Activated naive CD4-positive, alpha-beta T cell treated with anti-CD3 and anti-CD28 coated beads, Interleukin-2, amount 10 ng/mL, durations not matched to agents 7 days and 5 days (primary cell): ENCODE measurements at regions not wholly inside any gene's neighbourhood (a gene's known extent, or its start where the extent isn't known, plus 50 kb on each side); places are given as distances from the start of the nearest gene placed in this dataset.

Experiments used
- CTCF ChIA-PET: fragments of 350-600 bp; sonication (Branson Sonifier 250); formaldehyde crosslinking; loops from one replicate; lab custom pipeline; 2021; ENCODE audit warnings: antibody characterized with exemption; lab: Charles Lee
- DNase-seq: peaks from one replicate; pipeline ENCODE4 v3.0.0-alpha.2; 2020
- H3K27ac Mint-ChIP-seq: one replicate; pipeline ENCODE4 v1.8.0; 2021; ENCODE audit warnings: mild to moderate bottlenecking, moderate library complexity, mixed read lengths
- H3K27me3 Mint-ChIP-seq: one replicate; pipeline ENCODE4 v1.8.0; 2021; ENCODE audit warnings: mild to moderate bottlenecking, mixed read lengths
- H3K36me3 Mint-ChIP-seq: one replicate; pipeline ENCODE4 v1.8.0; 2021; ENCODE audit warnings: mixed read lengths
- H3K4me1 Mint-ChIP-seq: one replicate; pipeline ENCODE4 v1.8.0; 2021; ENCODE audit warnings: mixed read lengths
- H3K4me3 Mint-ChIP-seq: one replicate; pipeline ENCODE4 v1.8.0; 2021; ENCODE audit warnings: mild to moderate bottlenecking, moderate library complexity, mixed read lengths
- H3K9me3 Mint-ChIP-seq: one replicate; pipeline ENCODE4 v1.8.0; 2021; ENCODE audit warnings: mixed read lengths

GRCh38 chr9:23413541-23413940 is 412.5 kb downstream of the ELAVL2 start:
- Mint-ChIP-seq H3K27ac (no peak overlapping the region), H3K27me3 (no peaks in the 10 kb centered on the region), H3K4me3 (no peak overlapping the region), H3K4me1 (no peaks in the 10 kb centered on the region), H3K9me3 (peaks cover 5% of the 10 kb centered on the region), H3K36me3 (no peaks in the 10 kb centered on the region)
- CTCF ChIA-PET: no interaction called here
- no peak for DNase-seq

GRCh38 chr9:23423999-23424398 is 402.0 kb downstream of the ELAVL2 start:
- Mint-ChIP-seq H3K27ac (no peak overlapping the region), H3K9me3 (peaks cover 7% of the 10 kb centered on the region), H3K4me1 (no peaks in the 10 kb centered on the region), H3K36me3 (no peaks in the 10 kb centered on the region), H3K27me3 (no peaks in the 10 kb centered on the region), H3K4me3 (no peak overlapping the region)
- DNase-seq: no peak
- CTCF ChIA-PET: no interaction called here

- no peaks in the 10 kb centered on the region for H3K36me3 Mint-ChIP-seq
- peaks cover 5% of the 10 kb centered on the region for H3K9me3 Mint-ChIP-seq
- no peak overlapping the region for H3K27ac Mint-ChIP-seq
- no peak overlapping the region for H3K4me3 Mint-ChIP-seq
- no peaks in the 10 kb centered on the region for H3K4me1 Mint-ChIP-seq
- no peak for DNase-seq
- CTCF ChIA-PET: no interaction called here
- H3K27me3 Mint-ChIP-seq: no peaks in the 10 kb centered on the region
Observed at GRCh38 chr9:23426144-23426543, 399.9 kb downstream of the ELAVL2 start.

- Mint-ChIP-seq H3K36me3 (no peaks in the 10 kb centered on the region), H3K4me1 (no peaks in the 10 kb centered on the region), H3K27me3 (no peaks in the 10 kb centered on the region), H3K4me3 (no peak overlapping the region), H3K9me3 (peaks cover 4% of the 10 kb centered on the region), H3K27ac (no peak overlapping the region)
- CTCF ChIA-PET: no interaction called here
- no peak for DNase-seq
Observed at GRCh38 chr9:23431459-23431858, 394.6 kb downstream of the ELAVL2 start.

- Mint-ChIP-seq H3K4me1 (no peaks in the 10 kb centered on the region), H3K36me3 (no peaks in the 10 kb centered on the region), H3K4me3 (no peak overlapping the region), H3K27ac (no peak overlapping the region), H3K27me3 (no peaks in the 10 kb centered on the region), H3K9me3 (peaks cover 4% of the 10 kb centered on the region)
- CTCF ChIA-PET: no interaction called here
- DNase-seq: no peak
Observed at GRCh38 chr9:23434654-23435053, 391.4 kb downstream of the ELAVL2 start.

- H3K9me3 Mint-ChIP-seq: peaks cover 14% of the 10 kb centered on the region
- CTCF ChIA-PET: no interaction called here
- H3K27ac Mint-ChIP-seq: no peak overlapping the region
- H3K4me1 Mint-ChIP-seq: no peaks in the 10 kb centered on the region
- no peak for DNase-seq
- H3K4me3 Mint-ChIP-seq: no peak overlapping the region
- no peaks in the 10 kb centered on the region for H3K36me3 Mint-ChIP-seq
- H3K27me3 Mint-ChIP-seq: no peaks in the 10 kb centered on the region
Observed at GRCh38 chr9:23438299-23438907, 387.6 kb downstream of the ELAVL2 start.

- H3K27ac Mint-ChIP-seq: no peak overlapping the region
- H3K36me3 Mint-ChIP-seq: no peaks in the 10 kb centered on the region
- no peaks in the 10 kb centered on the region for H3K27me3 Mint-ChIP-seq
- CTCF ChIA-PET: no interaction called here
- no peaks in the 10 kb centered on the region for H3K4me1 Mint-ChIP-seq
- H3K4me3 Mint-ChIP-seq: no peak overlapping the region
- peaks cover 14% of the 10 kb centered on the region for H3K9me3 Mint-ChIP-seq
- no peak for DNase-seq
Observed at GRCh38 chr9:23441275-23441674, 384.8 kb downstream of the ELAVL2 start.

GRCh38 chr9:23444658-23445057 is 381.4 kb downstream of the ELAVL2 start:
- Mint-ChIP-seq H3K9me3 (peaks cover 12% of the 10 kb centered on the region), H3K4me3 (no peak overlapping the region), H3K27me3 (no peaks in the 10 kb centered on the region), H3K36me3 (no peaks in the 10 kb centered on the region), H3K4me1 (no peaks in the 10 kb centered on the region), H3K27ac (no peak overlapping the region)
- no peak for DNase-seq
- CTCF ChIA-PET: no interaction called here

- Mint-ChIP-seq H3K4me3 (no peak overlapping the region), H3K9me3 (peaks cover 5% of the 10 kb centered on the region), H3K27ac (no peak overlapping the region), H3K4me1 (no peaks in the 10 kb centered on the region), H3K27me3 (no peaks in the 10 kb centered on the region), H3K36me3 (no peaks in the 10 kb centered on the region)
- no peak for DNase-seq
- CTCF ChIA-PET: no interaction called here
Observed at GRCh38 chr9:23447166-23447565, 378.9 kb downstream of the ELAVL2 start.

GRCh38 chr9:23447944-23448343 is 378.1 kb downstream of the ELAVL2 start:
- H3K27me3 Mint-ChIP-seq: no peaks in the 10 kb centered on the region
- no peaks in the 10 kb centered on the region for H3K36me3 Mint-ChIP-seq
- no peaks in the 10 kb centered on the region for H3K4me1 Mint-ChIP-seq

GRCh38 chr9:23451802-23452418 is 374.1 kb downstream of the ELAVL2 start:
- Mint-ChIP-seq H3K36me3 (no peaks in the 10 kb centered on the region), H3K27ac (no peak overlapping the region), H3K4me3 (no peak overlapping the region), H3K9me3 (peaks cover 11% of the 10 kb centered on the region), H3K27me3 (no peaks in the 10 kb centered on the region), H3K4me1 (no peaks in the 10 kb centered on the region)
- no peak for DNase-seq
- CTCF ChIA-PET: no interaction called here

More at GRCh38 chr9:23447944-23448343, 378.1 kb downstream of the ELAVL2 start:
- no peak overlapping the region for H3K27ac Mint-ChIP-seq
- H3K9me3 Mint-ChIP-seq: peaks cover 8% of the 10 kb centered on the region
- DNase-seq: no peak
- CTCF ChIA-PET: no interaction called here
- H3K4me3 Mint-ChIP-seq: no peak overlapping the region

GRCh38 chr9:23464275-23464674 is 361.8 kb downstream of the ELAVL2 start:
- DNase-seq: no peak
- Mint-ChIP-seq H3K36me3 (no peaks in the 10 kb centered on the region), H3K9me3 (peaks cover 10% of the 10 kb centered on the region), H3K4me1 (no peaks in the 10 kb centered on the region), H3K27me3 (no peaks in the 10 kb centered on the region), H3K27ac (no peak overlapping the region), H3K4me3 (no peak overlapping the region)
- CTCF ChIA-PET: no interaction called here

GRCh38 chr9:23467276-23467675 is 358.8 kb downstream of the ELAVL2 start:
- Mint-ChIP-seq H3K4me3 (no peak overlapping the region), H3K9me3 (peaks cover 8% of the 10 kb centered on the region), H3K36me3 (no peaks in the 10 kb centered on the region), H3K27ac (no peak overlapping the region), H3K27me3 (no peaks in the 10 kb centered on the region), H3K4me1 (no peaks in the 10 kb centered on the region)
- CTCF ChIA-PET: no interaction called here
- DNase-seq: no peak

- Mint-ChIP-seq H3K4me3 (no peak overlapping the region), H3K27me3 (no peaks in the 10 kb centered on the region), H3K4me1 (no peaks in the 10 kb centered on the region), H3K27ac (no peak overlapping the region), H3K36me3 (no peaks in the 10 kb centered on the region), H3K9me3 (peaks cover 8% of the 10 kb centered on the region)
- no peak for DNase-seq
- CTCF ChIA-PET: no interaction called here
Observed at GRCh38 chr9:23477908-23478307, 348.1 kb downstream of the ELAVL2 start.

GRCh38 chr9:23483566-23483965 is 342.5 kb downstream of the ELAVL2 start:
- CTCF ChIA-PET: no interaction called here
- Mint-ChIP-seq H3K27me3 (no peaks in the 10 kb centered on the region), H3K4me3 (no peak overlapping the region), H3K27ac (no peak overlapping the region), H3K9me3 (peaks cover 3% of the 10 kb centered on the region), H3K4me1 (no peaks in the 10 kb centered on the region), H3K36me3 (no peaks in the 10 kb centered on the region)
- no peak for DNase-seq
